ENCODE measurements at regions not wholly inside any gene's neighbourhood (a gene's known extent, or its start where the extent isn't known, plus 50 kb on each side); places are given as distances from the start of the nearest gene placed in this dataset.
"Not testable (repeated sequence)": the region's sequence is repeated elsewhere in the genome, so short reads cannot be mapped to it uniquely, and the experiment has no call there.

DNA sequence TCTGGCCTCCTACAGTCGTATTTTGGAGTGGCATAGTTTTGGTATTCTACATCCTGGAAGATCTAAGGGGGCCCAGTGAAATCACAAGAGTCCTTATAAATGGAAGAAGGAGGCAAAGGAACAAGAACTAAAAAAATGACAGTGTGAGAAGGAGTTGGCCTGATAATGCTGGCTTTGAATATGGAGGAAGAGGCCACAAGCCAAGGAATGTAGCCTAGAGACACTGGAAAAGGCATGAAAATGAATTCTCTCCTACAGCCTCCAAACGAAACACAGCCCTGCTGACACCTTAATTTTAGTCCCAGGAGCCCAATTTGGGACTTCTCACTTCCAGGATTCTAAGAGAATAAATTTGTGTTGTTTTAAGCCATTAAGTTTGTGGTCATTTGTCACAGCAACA lies 54.6 kb upstream of the LIPC start:
- no peak overlapping the region for H3K4me3 ChIP-seq
- DNase-seq (ENCODE audit: low read depth in 1 of 2, low spot score in 1 of 2) (no peak), FAIRE-seq (no peak), ATAC-seq (no peak)
- POLR2A ChIA-PET, result no interaction called here
- no peak overlapping the region for H3K4me2 ChIP-seq
- CTCF ChIA-PET, result interaction anchor here (1.7 kb wide), 1 partner anchor 19 kb away, joined by 4 read pairs; no protein-coding TSS in a partner anchor
- 0 out of 3 replicates have a peak, but pooled peaks cover 3% of the 10 kb centered on the region for H3K9me3 ChIP-seq
- no peak overlapping the region for H3K27ac ChIP-seq
- TF ChIP-seq KDM5A (IDR thresholded peaks at IDR 0.05), result no peak
- no peak for TF ChIP-seq EHMT2 (IDR thresholded peaks at IDR 0.05; ENCODE audit: low read depth)
- TF ChIP-seq HOXB13 (CRISPR knock-in tag; IDR thresholded peaks at IDR 0.05; ENCODE audit: low read depth), result no peak
- TF ChIP-seq, protein P1, sequence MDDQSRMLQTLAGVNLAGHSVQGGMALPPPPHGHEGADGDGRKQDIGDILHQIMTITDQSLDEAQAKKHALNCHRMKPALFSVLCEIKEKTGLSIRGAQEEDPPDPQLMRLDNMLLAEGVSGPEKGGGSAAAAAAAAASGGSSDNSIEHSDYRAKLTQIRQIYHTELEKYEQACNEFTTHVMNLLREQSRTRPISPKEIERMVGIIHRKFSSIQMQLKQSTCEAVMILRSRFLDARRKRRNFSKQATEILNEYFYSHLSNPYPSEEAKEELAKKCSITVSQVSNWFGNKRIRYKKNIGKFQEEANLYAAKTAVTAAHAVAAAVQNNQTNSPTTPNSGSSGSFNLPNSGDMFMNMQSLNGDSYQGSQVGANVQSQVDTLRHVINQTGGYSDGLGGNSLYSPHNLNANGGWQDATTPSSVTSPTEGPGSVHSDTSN (IDR thresholded peaks at IDR 0.05), result no peak
- TF ChIP-seq POLR2A (IDR thresholded peaks at IDR 0.05; ENCODE audit: low read length), result no peak
- TF ChIP-seq JUN (IDR thresholded peaks at IDR 0.05), result no peak
- no peak for TF ChIP-seq RCOR1 (IDR thresholded peaks at IDR 0.05; ENCODE audit: low read depth, low read length)
- no peak for TF ChIP-seq CBX2 (IDR thresholded peaks at IDR 0.05; ENCODE audit: borderline replicate concordance, low read depth)
- TF ChIP-seq, protein P2, sequence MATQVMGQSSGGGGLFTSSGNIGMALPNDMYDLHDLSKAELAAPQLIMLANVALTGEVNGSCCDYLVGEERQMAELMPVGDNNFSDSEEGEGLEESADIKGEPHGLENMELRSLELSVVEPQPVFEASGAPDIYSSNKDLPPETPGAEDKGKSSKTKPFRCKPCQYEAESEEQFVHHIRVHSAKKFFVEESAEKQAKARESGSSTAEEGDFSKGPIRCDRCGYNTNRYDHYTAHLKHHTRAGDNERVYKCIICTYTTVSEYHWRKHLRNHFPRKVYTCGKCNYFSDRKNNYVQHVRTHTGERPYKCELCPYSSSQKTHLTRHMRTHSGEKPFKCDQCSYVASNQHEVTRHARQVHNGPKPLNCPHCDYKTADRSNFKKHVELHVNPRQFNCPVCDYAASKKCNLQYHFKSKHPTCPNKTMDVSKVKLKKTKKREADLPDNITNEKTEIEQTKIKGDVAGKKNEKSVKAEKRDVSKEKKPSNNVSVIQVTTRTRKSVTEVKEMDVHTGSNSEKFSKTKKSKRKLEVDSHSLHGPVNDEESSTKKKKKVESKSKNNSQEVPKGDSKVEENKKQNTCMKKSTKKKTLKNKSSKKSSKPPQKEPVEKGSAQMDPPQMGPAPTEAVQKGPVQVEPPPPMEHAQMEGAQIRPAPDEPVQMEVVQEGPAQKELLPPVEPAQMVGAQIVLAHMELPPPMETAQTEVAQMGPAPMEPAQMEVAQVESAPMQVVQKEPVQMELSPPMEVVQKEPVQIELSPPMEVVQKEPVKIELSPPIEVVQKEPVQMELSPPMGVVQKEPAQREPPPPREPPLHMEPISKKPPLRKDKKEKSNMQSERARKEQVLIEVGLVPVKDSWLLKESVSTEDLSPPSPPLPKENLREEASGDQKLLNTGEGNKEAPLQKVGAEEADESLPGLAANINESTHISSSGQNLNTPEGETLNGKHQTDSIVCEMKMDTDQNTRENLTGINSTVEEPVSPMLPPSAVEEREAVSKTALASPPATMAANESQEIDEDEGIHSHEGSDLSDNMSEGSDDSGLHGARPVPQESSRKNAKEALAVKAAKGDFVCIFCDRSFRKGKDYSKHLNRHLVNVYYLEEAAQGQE (IDR thresholded peaks at IDR 0.05), result no peak
- TF ChIP-seq CHD2 (IDR thresholded peaks at IDR 0.05; ENCODE audit: low read length, partially characterized antibody), result no peak
- WGBS (ENCODE audit: missing lambda C conversion rate), result 57% methylated on average over 2 of the region's 2 CpGs
- H3K4me1 ChIP-seq, result peaks cover 26% of the 10 kb centered on the region

DNA sequence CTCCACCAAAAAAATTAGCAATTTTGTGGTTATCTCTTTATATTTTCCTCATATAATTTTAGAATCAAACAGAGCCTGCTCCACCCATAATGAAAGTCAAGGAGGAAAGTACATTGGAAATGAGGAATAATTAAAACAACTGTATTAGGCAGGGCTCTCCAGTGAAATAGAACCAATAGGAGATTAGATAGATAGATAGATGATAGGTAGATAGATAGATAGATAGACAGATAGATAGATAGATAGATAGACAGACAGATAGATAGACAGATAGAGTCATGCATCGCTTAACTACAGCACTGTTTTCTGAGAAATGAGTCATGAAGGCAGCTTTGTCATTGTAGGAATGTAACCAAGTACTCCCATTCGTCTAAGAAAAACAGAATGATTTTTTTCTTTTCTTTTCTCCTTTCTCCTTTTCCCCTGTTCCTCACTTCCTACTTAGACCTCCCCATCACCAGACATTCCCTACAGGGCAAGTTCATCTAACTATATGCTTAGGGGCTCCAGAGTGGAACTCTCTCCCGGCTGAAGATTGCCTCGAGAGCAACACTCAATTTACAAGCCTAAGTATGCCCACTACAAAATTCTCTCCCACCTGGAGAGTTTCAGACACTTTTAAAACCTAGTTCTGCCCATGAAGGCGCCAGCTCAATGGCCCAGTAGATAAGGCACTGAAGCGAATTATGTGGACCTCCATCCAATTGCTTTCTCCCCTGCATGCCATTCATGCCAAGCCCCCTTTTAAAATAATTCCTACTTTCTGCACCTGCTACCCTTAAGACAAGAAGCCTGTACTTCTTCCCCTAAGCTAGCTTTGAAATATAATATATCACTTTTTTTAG lies 53.3 kb upstream of the LIPC start:
- ATAC-seq, result peak in 1 of 2 experiments; percentile 59; a peak in 3 of 6 replicates
- ChIA-PET POLR2A (no interaction called here), CTCF (interaction anchor here (0.7 to 1.7 kb wide), 4 partner anchors 9 to 151 kb away, joined by 3 to 4 read pairs (median 3); no protein-coding TSS in a partner anchor)
- H3K4me2 ChIP-seq, result peak overlapping the region; percentile 39
- TF ChIP-seq FOSL2 (IDR thresholded peaks at IDR 0.05) (peak; percentile 9; the same call in 1 of the 2 replicates), FOSL2 (CRISPR knock-in tag; IDR thresholded peaks at IDR 0.05) (peak; percentile 63), NR3C1 (IDR thresholded peaks at IDR 0.05) (no peak)
- H3K4me3 ChIP-seq, result no peak overlapping the region
- no peak for FAIRE-seq
- H3K4me1 ChIP-seq, result peaks cover 18% of the 10 kb centered on the region
- DNase-seq (ENCODE audit: low read depth in 1 of 2, low spot score in 1 of 2), result no peak
- 59% methylated on average over 6 of the region's 6 CpGs for whole genome bisulfite sequencing (ENCODE audit: missing lambda C conversion rate)
- peak overlapping the region in 1 of 2 experiments; percentile 56; a peak in 3 of 6 replicates for H3K27ac ChIP-seq
- H3K9me3 ChIP-seq, result 0 out of 3 replicates have a peak, but pooled peaks cover 3% of the 10 kb centered on the region

DNA sequence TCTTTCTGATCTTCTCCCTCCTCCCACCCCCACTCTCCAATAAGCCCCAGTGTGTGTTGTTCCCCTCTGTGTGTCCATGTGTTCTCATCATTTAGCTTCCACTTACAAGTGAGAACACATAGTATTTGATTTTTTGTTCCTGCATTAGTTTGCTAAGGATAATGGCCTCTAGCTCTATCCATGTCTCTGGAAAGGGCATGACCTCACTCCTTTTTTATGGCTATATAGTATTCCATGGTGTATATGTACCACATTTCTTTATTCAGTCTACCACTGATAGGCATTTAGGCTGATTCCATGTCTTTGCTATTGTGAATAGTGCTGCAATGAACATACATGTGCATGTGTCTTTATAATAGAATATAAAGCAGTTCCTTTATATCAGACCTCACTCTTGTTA lies 52.3 kb upstream of the LIPC start:
- H3K4me1 ChIP-seq; H3K27ac ChIP-seq; FAIRE-seq; H3K9me3 ChIP-seq; ATAC-seq; H3K4me2 ChIP-seq; DNase-seq (ENCODE audit: low read depth in 1 of 2, low spot score in 1 of 2); H3K4me3 ChIP-seq; POLR2A ChIA-PET: not testable (repeated sequence)
- CTCF ChIA-PET, result interaction anchor here (0.7 to 1.0 kb wide), 2 partner anchors 10 to 31 kb away, joined by 3 read pairs; no protein-coding TSS in a partner anchor
